Urinary bladder (tissue), 3 donors: ENCODE measurements at regions not wholly inside any gene's neighbourhood (a gene's known extent, or its start where the extent isn't known, plus 50 kb on each side); places are given as distances from the start of the nearest gene placed in this dataset.
A peak's percentile ranks its signal among the peaks of the same experiment; 100 is the strongest.
"Not testable (repeated sequence)": the region's sequence is repeated elsewhere in the genome, so short reads cannot be mapped to it uniquely, and the experiment has no call there.

Experiments
- DNase-seq: peaks from one replicate; pipeline ENCODE4 v3.0.0-alpha.2; 2015; ENCODE audit errors: extremely low spot score
- H3K27ac ChIP-seq: one replicate; pipeline ENCODE4 v1.5.1; 2013; ENCODE audit warnings: low read depth, mild to moderate bottlenecking, moderate library complexity
- H3K36me3 ChIP-seq: one replicate; pipeline ENCODE4 v1.6.1; 2013; ENCODE audit warnings: mild to moderate bottlenecking, moderate library complexity; ENCODE audit not compliant: insufficient read depth
- H3K4me1 ChIP-seq: one replicate; pipeline ENCODE4 v1.6.1; 2013; ENCODE audit warnings: mild to moderate bottlenecking, moderate library complexity; ENCODE audit not compliant: insufficient read depth
- H3K4me3 ChIP-seq: one replicate; pipeline ENCODE4 v1.5.1; 2013; ENCODE audit warnings: low read depth, low read length
- WGBS: extraction: QIAGEN DNeasy Blood & Tissue Kit; methylation state at CpG from one replicate; pipeline ENCODE4 v1.1.7; 2013; 5-methylcytosine and 5-hydroxymethylcytosine counted together
- donor health status: healthy with polysubstance abuse.
- donor health status: healthy.

- H3K4me1 ChIP-seq, result no peaks in the 10 kb centered on the region
- H3K27ac ChIP-seq, result no peak overlapping the region
- DNase-seq, result no peak
- no peak overlapping the region for H3K4me3 ChIP-seq
- no peaks in the 10 kb centered on the region for H3K36me3 ChIP-seq
Measured at GRCh38 chr2:138227195-138227594, 262.9 kb downstream of the HNMT start.

GRCh38 chr2:138228101-138228500 is 263.8 kb downstream of the HNMT start:
- no peak overlapping the region for H3K27ac ChIP-seq

GRCh38 chr2:138234265-138234664 is 267.3 kb upstream of the SPOPL start:
- H3K4me1 ChIP-seq, result peaks cover 3% of the 10 kb centered on the region
- H3K4me3 ChIP-seq, result no peak overlapping the region
- DNase-seq, result no peak
- H3K36me3 ChIP-seq, result no peaks in the 10 kb centered on the region
- WGBS, result 90% methylated on average over 2 of the region's 2 CpGs
- no peak overlapping the region for H3K27ac ChIP-seq

More at GRCh38 chr2:138228101-138228500, 263.8 kb downstream of the HNMT start:
- H3K4me1 ChIP-seq, result no peaks in the 10 kb centered on the region
- DNase-seq, result no peak
- no peak overlapping the region for H3K4me3 ChIP-seq
- WGBS, result 92% methylated on average over 2 of the region's 2 CpGs
- no peaks in the 10 kb centered on the region for H3K36me3 ChIP-seq

- Histone ChIP-seq H3K4me3 (no peak overlapping the region), H3K4me1 (peaks cover 3% of the 10 kb centered on the region), H3K36me3 (no peaks in the 10 kb centered on the region), H3K27ac (no peak overlapping the region)
- WGBS, result 92% methylated on average over 2 of the region's 2 CpGs
- no peak for DNase-seq
Measured at GRCh38 chr2:138235041-138235440, 266.5 kb upstream of the SPOPL start.

GRCh38 chr2:138236142-138236541 is 265.4 kb upstream of the SPOPL start:
- H3K4me3 ChIP-seq, result no peak overlapping the region
- DNase-seq, result no peak
- peaks cover 3% of the 10 kb centered on the region for H3K4me1 ChIP-seq
- no peak overlapping the region for H3K27ac ChIP-seq
- H3K36me3 ChIP-seq, result no peaks in the 10 kb centered on the region
- 93% methylated on average over 6 of the region's 6 CpGs for WGBS

- H3K27ac ChIP-seq, result no peak overlapping the region
- peaks cover 3% of the 10 kb centered on the region for H3K4me1 ChIP-seq
- DNase-seq, result peak; percentile 8
- H3K36me3 ChIP-seq, result no peaks in the 10 kb centered on the region
- no peak overlapping the region for H3K4me3 ChIP-seq
- 39% methylated on average over 5 of the region's 5 CpGs for WGBS
Measured at GRCh38 chr2:138237667-138238384, 263.7 kb upstream of the SPOPL start.

- no peak overlapping the region for H3K4me3 ChIP-seq
- peaks cover 3% of the 10 kb centered on the region for H3K4me1 ChIP-seq
- no peaks in the 10 kb centered on the region for H3K36me3 ChIP-seq
- H3K27ac ChIP-seq, result no peak overlapping the region
- DNase-seq, result no peak
Measured at GRCh38 chr2:138238908-138239307, 262.7 kb upstream of the SPOPL start.

GRCh38 chr2:138239902-138240491 is 261.6 kb upstream of the SPOPL start:
- Histone ChIP-seq H3K4me1 (peaks cover 3% of the 10 kb centered on the region), H3K36me3 (no peaks in the 10 kb centered on the region), H3K4me3 (no peak overlapping the region), H3K27ac (no peak overlapping the region)
- WGBS, result 64% methylated on average over 2 of the region's 2 CpGs
- DNase-seq, result no peak

- Histone ChIP-seq H3K27ac (no peak overlapping the region), H3K4me3 (no peak overlapping the region), H3K4me1 (no peaks in the 10 kb centered on the region), H3K36me3 (no peaks in the 10 kb centered on the region)
- DNase-seq, result no peak
Measured at GRCh38 chr2:138243372-138243771, 258.2 kb upstream of the SPOPL start.

- H3K4me1 ChIP-seq, result no peaks in the 10 kb centered on the region
- no peak for DNase-seq
- H3K4me3 ChIP-seq, result no peak overlapping the region
- no peak overlapping the region for H3K27ac ChIP-seq
- no peaks in the 10 kb centered on the region for H3K36me3 ChIP-seq
Measured at GRCh38 chr2:138244501-138244925, 257.1 kb upstream of the SPOPL start.

GRCh38 chr2:138245310-138245709 is 256.3 kb upstream of the SPOPL start:
- Histone ChIP-seq H3K4me1 (no peaks in the 10 kb centered on the region), H3K27ac (no peak overlapping the region), H3K4me3 (no peak overlapping the region), H3K36me3 (no peaks in the 10 kb centered on the region)
- DNase-seq, result no peak

GRCh38 chr2:138247302-138247701 is 254.3 kb upstream of the SPOPL start:
- Histone ChIP-seq H3K4me1 (no peaks in the 10 kb centered on the region), H3K4me3 (no peak overlapping the region), H3K27ac (no peak overlapping the region), H3K36me3 (no peaks in the 10 kb centered on the region)
- DNase-seq, result no peak
- 72% methylated on average over 2 of the region's 2 CpGs for WGBS

- H3K27ac ChIP-seq, result no peak overlapping the region
- no peak for DNase-seq
- H3K36me3 ChIP-seq, result no peaks in the 10 kb centered on the region
- no peaks in the 10 kb centered on the region for H3K4me1 ChIP-seq
- no peak overlapping the region for H3K4me3 ChIP-seq
Measured at GRCh38 chr2:138249207-138249606, 252.4 kb upstream of the SPOPL start.

- not testable (repeated sequence) for DNase-seq
- WGBS, result 85% methylated on average over 2 of the region's 4 CpGs
Measured at GRCh38 chr2:138250843-138251320, 250.7 kb upstream of the SPOPL start.

More at GRCh38 chr2:138250843-138251320, 250.7 kb upstream of the SPOPL start:
- H3K27ac ChIP-seq, H3K4me3 ChIP-seq, H3K36me3 ChIP-seq, H3K4me1 ChIP-seq: not testable (repeated sequence)
